B cell (primary cell): ENCODE measurements at regions not wholly inside any gene's neighbourhood (a gene's known extent, or its start where the extent isn't known, plus 50 kb on each side); places are given as distances from the start of the nearest gene placed in this dataset.
A peak's percentile ranks its signal among the peaks of the same experiment; 100 is the strongest.

Source experiments
- ATAC-seq: fragments of 200-7000 bp; cut with Tn5 transposase; one replicate; pipeline ENCODE4 v1.10.0; 2021; ENCODE audit warnings: low read depth, mild to moderate bottlenecking, moderate number of reproducible peaks, moderate library complexity
- CTCF ChIA-PET: fragments of 350-600 bp; sonication (Branson Sonifier 250); formaldehyde crosslinking; loops from one replicate; lab custom pipeline; 2021; ENCODE audit warnings: antibody characterized with exemption, inconsistent platforms; lab: Charles Lee
- POLR2A ChIA-PET: fragments of 350-600 bp; sonication (Branson Sonifier 250); formaldehyde crosslinking; loops from one replicate; lab custom pipeline; 2021; ENCODE audit warnings: antibody characterized with exemption; lab: Charles Lee
- DNase-seq: peaks from one replicate; pipeline ENCODE4 v3.0.0; 2013
- H2AFZ ChIP-seq: 2 replicates; pipeline ENCODE4 v1.6.1; 2012; ENCODE audit warnings: mild to moderate bottlenecking, low read depth, low read length; ENCODE audit not compliant: insufficient read depth, poor library complexity, severe bottlenecking
- H3K27ac ChIP-seq, 2 donors: 1 replicate in 1 of 2; 2 replicates in 1 of 2; pipeline ENCODE4 v1.5.1; 2012 to 2013; ENCODE audit warnings: low read length in 2 of 2, mild to moderate bottlenecking in 2 of 2, moderate library complexity in 1 of 2
- H3K27me3 ChIP-seq, 4 experiments: fragments of 200-600 bp in 1 of 4; sonication (generic) in 1 of 4; replicated peaks in 1 of 4; 1 replicate in 2 of 4; 2 replicates in 2 of 4; pipeline versions ENCODE4 v1.6.1 to v1.7.0; 2013 to 2016; ENCODE audit warnings: low read length in 3 of 4, mild to moderate bottlenecking in 2 of 4, mixed read lengths in 1 of 4, moderate library complexity in 1 of 4; ENCODE audit not compliant: insufficient read depth in 4 of 4, control insufficient read depth in 3 of 4; ENCODE audit errors: control extremely low read depth in 1 of 4
- H3K36me3 ChIP-seq, 2 experiments: replicated peaks in 1 of 2; 1 replicate in 1 of 2; 2 replicates in 1 of 2; pipeline versions ENCODE4 v1.6.1 to v1.7.1; 2013; ENCODE audit warnings: low read length in 1 of 2; ENCODE audit not compliant: insufficient read depth in 2 of 2, control insufficient read depth in 1 of 2; ENCODE audit errors: control extremely low read depth in 1 of 2, extremely low read depth in 1 of 2
- H3K4me1 ChIP-seq, 2 donors: fragments of 200-600 bp in 1 of 2; sonication (generic) in 1 of 2; 1 replicate in 1 of 2; 2 replicates in 1 of 2; pipeline versions ENCODE4 v1.5.1 to v1.6.1; 2013 to 2017; ENCODE audit warnings: low read length in 2 of 2; ENCODE audit not compliant: control insufficient read depth in 2 of 2, insufficient read depth in 2 of 2
- H3K4me2 ChIP-seq: replicated peaks from 2 replicates; pipeline ENCODE3; 2012; ENCODE audit warnings: mild to moderate bottlenecking, low read depth, low read length; ENCODE audit not compliant: poor library complexity, severe bottlenecking
- H3K4me3 ChIP-seq, 5 experiments: fragments of 200-600 bp in 1 of 5; sonication (generic) in 1 of 5; 1 replicate in 3 of 5; 2 replicates in 2 of 5; pipeline versions ENCODE4 v1.5.1 to v1.7.0; 2011 to 2016; ENCODE audit warnings: low read length in 4 of 5, mild to moderate bottlenecking in 4 of 5, low read depth in 2 of 5, control low read depth in 1 of 5, moderate library complexity in 1 of 5; ENCODE audit not compliant: insufficient read depth in 1 of 5; ENCODE audit errors: control extremely low read depth in 1 of 5, extremely low read depth in 1 of 5
- H3K79me2 ChIP-seq: fragments of 200-600 bp; sonication (generic); one replicate; pipeline ENCODE4 v1.6.0; 2016; ENCODE audit warnings: low read length; ENCODE audit not compliant: control insufficient read depth, insufficient read depth
- H3K9ac ChIP-seq: fragments of 200-600 bp; sonication (generic); 2 replicates; pipeline ENCODE4 v1.6.1; 2017; ENCODE audit warnings: mild to moderate bottlenecking, low read length, moderate library complexity
- H3K9me3 ChIP-seq, 3 donors: one replicate each; pipeline versions ENCODE4 v1.6.1 to v1.7.1; 2013; ENCODE audit warnings: low read length in 2 of 3; ENCODE audit not compliant: control insufficient read depth in 2 of 3, insufficient read depth in 1 of 3; ENCODE audit errors: control extremely low read depth in 1 of 3
- H4K20me1 ChIP-seq: 2 replicates; pipeline ENCODE4 v1.6.0; 2012; ENCODE audit warnings: mild to moderate bottlenecking, low read length; ENCODE audit not compliant: insufficient read depth, control insufficient read depth, poor library complexity, severe bottlenecking
- H3K27ac Mint-ChIP-seq: one replicate; pipeline ENCODE4 v1.8.0; 2021; ENCODE audit warnings: mixed read lengths
- H3K27me3 Mint-ChIP-seq: one replicate; pipeline ENCODE4 v1.8.0; 2021; ENCODE audit warnings: mixed read lengths
- H3K4me1 Mint-ChIP-seq: one replicate; pipeline ENCODE4 v1.8.0; 2021; ENCODE audit warnings: mixed read lengths
- H3K4me3 Mint-ChIP-seq: one replicate; pipeline ENCODE4 v1.8.0; 2021; ENCODE audit warnings: mixed read lengths
- H3K9me3 Mint-ChIP-seq: one replicate; pipeline ENCODE4 v1.8.0; 2022; ENCODE audit warnings: mixed read lengths; ENCODE audit not compliant: insufficient read depth
- CTCF ChIP-seq: fragments of 200-600 bp; IDR thresholded peaks from one replicate; pipeline ENCODE4 v1.8.0; 2022; ENCODE audit warnings: antibody characterized with exemption, mild to moderate bottlenecking
- EZH2 ChIP-seq: IDR thresholded peaks from 2 replicates; pipeline ENCODE4 v1.6.1; 2012; ENCODE audit warnings: borderline replicate concordance, low read depth, mild to moderate bottlenecking, moderate library complexity, low read length; ENCODE audit not compliant: insufficient read depth, poor library complexity, severe bottlenecking
- WGBS: methylation state at CpG from one replicate; pipeline ENCODE4 v1.1.5; 2013; ENCODE audit warnings: missing lambda C conversion rate; ENCODE audit not compliant: insufficient coverage; 5-methylcytosine and 5-hydroxymethylcytosine counted together
- intact Hi-C: fragments of 100-400 bp; cut with micrococcal nuclease; formaldehyde crosslinking; loops from one replicate; pipeline ENCODE4 v1.10.0; 2022

DNA sequence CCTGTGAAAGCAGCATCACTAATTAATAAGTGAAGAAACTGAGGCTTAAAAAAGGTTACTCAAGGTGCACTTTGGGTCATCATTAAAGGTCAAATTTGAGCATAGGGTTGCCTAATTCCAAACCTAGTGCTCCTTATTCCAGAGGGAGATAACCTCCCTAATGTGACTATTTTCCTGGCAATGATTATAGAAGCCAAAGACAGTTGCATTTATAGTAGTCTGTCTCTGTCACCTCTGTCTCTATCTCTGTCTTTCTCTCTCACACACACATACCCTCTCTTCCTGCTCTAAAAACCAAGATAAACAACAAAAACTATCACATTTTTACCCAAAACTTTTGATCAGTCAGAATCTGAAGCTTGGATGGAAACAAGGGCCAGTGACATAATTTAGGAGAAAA lies 172.0 kb upstream of the LMCD1 start:
- H3K9ac ChIP-seq: no peak overlapping the region
- H3K4me2 ChIP-seq: no peak overlapping the region
- no peaks in the 10 kb centered on the region for H3K79me2 ChIP-seq
- H3K27me3 ChIP-seq: peaks cover 0 to 3% (median 0%) of the 10 kb centered on the region in 4 experiments
- H2AFZ ChIP-seq: no peak overlapping the region
- peaks cover 13% of the 10 kb centered on the region for H3K4me1 Mint-ChIP-seq
- H3K4me1 ChIP-seq: no peaks in the 10 kb centered on the region
- ChIA-PET CTCF (interaction anchor here (0.8 kb wide), 1 partner anchor 88 kb away, joined by 3 read pairs; no protein-coding TSS in a partner anchor), POLR2A (no interaction called here)
- H3K27me3 Mint-ChIP-seq: peaks cover 6% of the 10 kb centered on the region
- ATAC-seq (no peak), DNase-seq (no peak)
- peaks cover 0 to 4% (median 0%) of the 10 kb centered on the region in 3 donors for H3K9me3 ChIP-seq
- TF ChIP-seq CTCF: no peak
- no peak for TF ChIP-seq EZH2
- H4K20me1 ChIP-seq: no peaks in the 10 kb centered on the region
- intact Hi-C loops: no loop called here
- no peak overlapping the region for H3K4me3 Mint-ChIP-seq
- H3K27ac Mint-ChIP-seq: no peak overlapping the region
- no peaks in the 10 kb centered on the region for H3K9me3 Mint-ChIP-seq
- H3K36me3 ChIP-seq: no peaks in the 10 kb centered on the region
- H3K4me3 ChIP-seq: no peak overlapping the region
- H3K27ac ChIP-seq: no peak overlapping the region

DNA sequence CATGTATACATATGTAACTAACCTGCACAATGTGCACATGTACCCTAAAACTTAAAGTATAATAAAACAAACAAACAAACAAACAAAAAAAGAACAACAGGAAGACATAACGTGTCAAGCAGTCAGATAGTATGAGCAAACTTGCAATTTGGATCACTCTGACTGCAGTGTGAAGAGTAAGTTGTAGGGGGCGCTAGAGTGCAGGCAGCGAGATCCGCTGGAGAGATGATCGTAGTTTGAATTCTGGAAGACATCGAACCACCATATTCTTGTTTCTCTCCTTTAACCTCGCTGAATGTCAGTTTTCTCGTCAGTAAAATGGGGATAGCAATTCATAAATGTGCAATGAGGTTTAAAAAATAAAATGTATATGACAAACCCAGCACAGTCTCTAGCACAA lies 165.2 kb upstream of the LMCD1 start:
- Mint-ChIP-seq H3K4me3 (no peak overlapping the region), H3K9me3 (no peaks in the 10 kb centered on the region), H3K27ac (no peak overlapping the region), H3K27me3 (peaks cover 10% of the 10 kb centered on the region), H3K4me1 (no peaks in the 10 kb centered on the region)
- H3K4me2 ChIP-seq: no peak overlapping the region
- H3K36me3 ChIP-seq: no peaks in the 10 kb centered on the region
- ChIA-PET CTCF (no interaction called here), POLR2A (no interaction called here)
- H3K27ac ChIP-seq: no peak overlapping the region
- intact Hi-C loops: no loop called here
- H3K4me3 ChIP-seq: no peak overlapping the region
- no peak for ATAC-seq
- no peaks in the 10 kb centered on the region for H3K9me3 ChIP-seq
- no peak overlapping the region for H3K9ac ChIP-seq
- H3K27me3 ChIP-seq: no peaks in the 10 kb centered on the region
- no peak overlapping the region for H2AFZ ChIP-seq
- DNase-seq: no peak
- no peaks in the 10 kb centered on the region for H3K4me1 ChIP-seq
- WGBS: 100% methylated on average over 2 of the region's 8 CpGs
- no peaks in the 10 kb centered on the region for H4K20me1 ChIP-seq
- TF ChIP-seq EZH2: no peak
- peak; percentile 17 for TF ChIP-seq CTCF
- no peaks in the 10 kb centered on the region for H3K79me2 ChIP-seq
